ENCODE measurements at regions not wholly inside any gene's neighbourhood (a gene's known extent, or its start where the extent isn't known, plus 50 kb on each side); places are given as distances from the start of the nearest gene placed in this dataset.

- DNase-seq (ENCODE audit: low read depth in 1 of 2, low spot score in 1 of 2) (no peak), ATAC-seq (no peak), FAIRE-seq (no peak)
- Histone ChIP-seq H3K4me3 (no peak overlapping the region), H3K9me3 (no peaks in the 10 kb centered on the region), H3K4me1 (no peaks in the 10 kb centered on the region), H3K4me2 (no peak overlapping the region), H3K27ac (no peak overlapping the region)
- CTCF ChIA-PET, result interaction anchor here (1.3 kb wide), 1 partner anchor 21 kb away, joined by 3 read pairs; no protein-coding TSS in a partner anchor
- WGBS (ENCODE audit: missing lambda C conversion rate), result 85% methylated on average over 2 of the region's 2 CpGs
- POLR2A ChIA-PET, result no interaction called here
- no peak for TF ChIP-seq FOSL2 (IDR thresholded peaks at IDR 0.05)
- TF ChIP-seq FOSL2 (CRISPR knock-in tag; IDR thresholded peaks at IDR 0.05), result no peak
- TF ChIP-seq KDM5A (IDR thresholded peaks at IDR 0.05), result no peak
- TF ChIP-seq RNF2 (IDR thresholded peaks at IDR 0.05; ENCODE audit: borderline replicate concordance, low read depth), result no peak
- TF ChIP-seq JUN (IDR thresholded peaks at IDR 0.05), result no peak
- TF ChIP-seq CBX8 (IDR thresholded peaks at IDR 0.05), result no peak
Measured at GRCh38 chr13:90612391-90612790, 735.1 kb upstream of the MIR17HG start.

- 81% methylated on average over 12 of the region's 12 CpGs for WGBS (ENCODE audit: missing lambda C conversion rate)
- no peak for ATAC-seq
- POLR2A ChIA-PET, result no interaction called here
Measured at GRCh38 chr13:90613076-90613795, 734.3 kb upstream of the MIR17HG start.

GRCh38 chr13:90615236-90615635 is 732.3 kb upstream of the MIR17HG start:
- no peak overlapping the region for H3K4me2 ChIP-seq
- no peak for FAIRE-seq
- no peak for ATAC-seq
- ChIA-PET CTCF (no interaction called here), POLR2A (no interaction called here)
- DNase-seq (ENCODE audit: low read depth in 1 of 2, low spot score in 1 of 2), result no peak
- H3K4me3 ChIP-seq, result no peak overlapping the region
- no peaks in the 10 kb centered on the region for H3K4me1 ChIP-seq
- WGBS (ENCODE audit: missing lambda C conversion rate), result 63% methylated on average over 5 of the region's 6 CpGs
- no peak overlapping the region for H3K27ac ChIP-seq
- H3K9me3 ChIP-seq, result no peaks in the 10 kb centered on the region
- TF ChIP-seq CTCF (IDR thresholded peaks at IDR 0.05), result no peak
- TF ChIP-seq POLR2AphosphoS2 (conservative IDR thresholded peaks at IDR 0.05; ENCODE audit: low read length), result no peak
- TF ChIP-seq FOSL2 (IDR thresholded peaks at IDR 0.05), result no peak
- no peak for TF ChIP-seq FOSL2 (CRISPR knock-in tag; IDR thresholded peaks at IDR 0.05)
- no peak for TF ChIP-seq HES2 (IDR thresholded peaks at IDR 0.05)
- no peak for TF ChIP-seq CHD4 (IDR thresholded peaks at IDR 0.05; ENCODE audit: borderline replicate concordance)
- no peak for TF ChIP-seq JUN (IDR thresholded peaks at IDR 0.05)
- TF ChIP-seq CHD2 (IDR thresholded peaks at IDR 0.05; ENCODE audit: low read length, partially characterized antibody), result no peak
- no peak for TF ChIP-seq MYC (IDR thresholded peaks at IDR 0.05; ENCODE audit: borderline replicate concordance, low read length)
- TF ChIP-seq EHMT2 (IDR thresholded peaks at IDR 0.05; ENCODE audit: low read depth), result no peak
- no peak for TF ChIP-seq NR3C1 (IDR thresholded peaks at IDR 0.05)
- no peak for TF ChIP-seq BCL3 (IDR thresholded peaks at IDR 0.05)
- no peak for TF ChIP-seq ZNF302 (CRISPR knock-in tag; IDR thresholded peaks at IDR 0.05)
- no peak for TF ChIP-seq NFE2L2 (conservative IDR thresholded peaks at IDR 0.05; ENCODE audit: low read length)
- TF ChIP-seq RNF2 (IDR thresholded peaks at IDR 0.05; ENCODE audit: borderline replicate concordance, low read depth), result no peak
- no peak for TF ChIP-seq MAX (IDR thresholded peaks at IDR 0.05)
- TF ChIP-seq ESRRA (IDR thresholded peaks at IDR 0.05; ENCODE audit: borderline replicate concordance, low read length), result no peak
- no peak for TF ChIP-seq HDAC2 (IDR thresholded peaks at IDR 0.05)
- TF ChIP-seq NPAS2 (CRISPR knock-in tag; IDR thresholded peaks at IDR 0.05; ENCODE audit: borderline replicate concordance), result no peak
- TF ChIP-seq SREBF2 (IDR thresholded peaks at IDR 0.05), result no peak

More at GRCh38 chr13:90613076-90613795, 734.3 kb upstream of the MIR17HG start:
- FAIRE-seq (no peak), DNase-seq (ENCODE audit: low read depth in 1 of 2, low spot score in 1 of 2) (no peak)
- CTCF ChIA-PET, result no interaction called here
- Histone ChIP-seq H3K9me3 (no peaks in the 10 kb centered on the region), H3K4me3 (no peak overlapping the region), H3K4me2 (no peak overlapping the region), H3K27ac (no peak overlapping the region), H3K4me1 (no peaks in the 10 kb centered on the region)
- TF ChIP-seq BHLHE40 (IDR thresholded peaks at IDR 0.05; ENCODE audit: low read depth, low read length), result no peak
- no peak for TF ChIP-seq RFX5 (IDR thresholded peaks at IDR 0.05)
- no peak for TF ChIP-seq HEYL (CRISPR knock-in tag; IDR thresholded peaks at IDR 0.05)
- no peak for TF ChIP-seq PHF8 (IDR thresholded peaks at IDR 0.05; ENCODE audit: borderline replicate concordance, low read depth)
- TF ChIP-seq FOSB (CRISPR knock-in tag; IDR thresholded peaks at IDR 0.05), result no peak
- no peak for TF ChIP-seq RARB (CRISPR knock-in tag; IDR thresholded peaks at IDR 0.05)
- TF ChIP-seq MAFK (IDR thresholded peaks at IDR 0.05; ENCODE audit: partially characterized antibody), result no peak
- no peak for TF ChIP-seq KDM5A (IDR thresholded peaks at IDR 0.05)
- no peak for TF ChIP-seq CBX8 (IDR thresholded peaks at IDR 0.05)
- no peak for TF ChIP-seq FOXS1 (CRISPR knock-in tag; IDR thresholded peaks at IDR 0.05)
- TF ChIP-seq USF2 (IDR thresholded peaks at IDR 0.05), result no peak
- TF ChIP-seq EHF (CRISPR knock-in tag; IDR thresholded peaks at IDR 0.05), result no peak
- TF ChIP-seq EHMT2 (IDR thresholded peaks at IDR 0.05; ENCODE audit: low read depth), result no peak
- TF ChIP-seq CHD2 (IDR thresholded peaks at IDR 0.05; ENCODE audit: low read length, partially characterized antibody), result no peak
- no peak for TF ChIP-seq MAX (IDR thresholded peaks at IDR 0.05)
